ENCODE measurements at regions not wholly inside any gene's neighbourhood (a gene's known extent, or its start where the extent isn't known, plus 50 kb on each side); places are given as distances from the start of the nearest gene placed in this dataset.
A peak's percentile ranks its signal among the peaks of the same experiment; 100 is the strongest.

DNA sequence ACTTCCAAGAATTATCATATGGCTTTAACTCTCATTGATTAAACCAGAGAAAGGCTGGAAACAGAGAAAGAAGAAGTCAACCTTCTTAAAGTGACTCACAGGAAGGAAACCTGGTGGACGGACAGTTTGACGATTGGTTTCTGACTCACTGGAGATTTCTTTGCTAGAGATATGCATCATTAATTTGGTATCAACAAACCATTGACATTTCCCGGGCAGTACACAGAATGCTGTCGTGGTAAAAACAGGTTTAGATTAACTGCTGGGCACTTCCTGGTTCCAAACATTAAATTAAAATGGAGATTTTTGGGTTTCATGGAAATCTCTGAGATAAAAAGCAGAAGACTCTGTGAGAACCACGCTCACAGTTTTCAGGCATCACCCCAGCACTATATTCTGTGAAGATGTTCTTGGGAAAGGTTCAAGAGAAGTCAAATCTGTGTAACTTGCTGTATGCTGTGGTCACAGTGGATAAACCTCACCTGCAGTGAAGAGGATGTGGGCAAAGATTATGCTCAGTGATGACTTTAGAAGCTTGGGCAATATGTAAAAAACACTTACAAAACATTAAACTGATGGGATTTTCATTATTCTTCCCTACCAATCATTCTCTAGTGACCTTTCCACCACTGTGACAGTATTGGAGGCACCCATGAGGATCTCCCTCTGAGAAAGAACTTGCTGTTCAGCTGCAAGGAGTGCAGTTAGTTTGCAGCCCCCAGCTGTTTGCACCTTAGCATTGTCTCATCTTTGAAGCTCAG lies 61.1 kb upstream of the CD44 start:
- DNase-seq: peak; percentile 54 to 88

- DNase-seq: no peak
These were observed 60.6 kb upstream of the CD44 start for GRCh38 chr11:35078470-35078735.

DNA sequence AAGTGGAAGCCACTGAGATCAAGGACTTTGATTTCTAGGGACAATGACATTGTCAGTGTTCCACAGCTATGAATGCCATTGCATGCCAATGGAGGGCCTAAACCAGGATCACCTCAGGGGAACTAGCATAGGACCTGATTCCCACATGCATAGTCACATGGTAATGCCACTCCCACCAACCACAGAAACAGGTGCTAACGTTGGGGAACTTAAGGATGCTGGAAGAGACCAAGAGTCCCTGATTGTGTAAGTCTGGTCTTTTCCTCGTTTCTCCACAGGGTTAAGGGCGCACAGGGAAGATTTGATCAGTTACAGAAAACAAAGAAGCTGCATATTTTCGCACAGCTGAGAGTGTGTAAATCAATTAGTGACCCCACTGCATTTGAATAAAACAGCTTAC lies 59.4 kb upstream of the CD44 start:
- no peak for DNase-seq

GRCh38 chr11:35082321-35083180 lies 56.4 kb upstream of the CD44 start:
- peak; percentile 91 to 96 for DNase-seq

- no peak for DNase-seq
These were observed 55.9 kb upstream of the CD44 start for GRCh38 chr11:35083181-35083430.

- peak; percentile 92 to 96 for DNase-seq
These were observed 55.3 kb upstream of the CD44 start for GRCh38 chr11:35083431-35084238.

DNA sequence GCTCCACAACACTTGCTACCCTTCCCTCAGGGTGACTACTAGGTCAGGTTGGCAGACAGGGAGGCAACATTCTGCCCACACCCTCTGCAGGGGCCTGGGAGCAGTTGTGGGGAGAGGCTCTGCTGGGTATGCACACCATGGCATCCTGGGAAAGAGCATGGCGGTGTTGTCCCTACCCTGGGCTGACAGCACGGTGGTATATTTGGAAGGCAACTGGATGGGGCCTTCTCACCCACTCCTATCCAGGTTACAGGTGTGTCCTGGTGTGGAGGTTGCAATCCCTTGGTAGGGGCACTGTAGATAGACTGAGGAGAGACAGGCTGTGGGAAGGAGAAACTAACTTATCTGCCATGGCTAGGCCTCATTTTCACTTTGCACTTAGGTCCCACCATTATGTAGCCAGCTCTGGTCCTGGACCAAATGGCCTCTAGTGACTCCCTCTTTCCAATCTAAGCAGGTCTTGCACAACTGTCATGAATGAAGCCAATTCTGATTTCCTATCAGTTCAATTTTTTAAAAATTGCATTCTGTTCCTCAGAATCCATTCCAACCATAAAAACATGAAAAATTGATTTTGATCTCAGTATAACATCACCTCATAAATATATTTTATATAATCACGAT lies 54.0 kb upstream of the CD44 start:
- no peak for DNase-seq

DNA sequence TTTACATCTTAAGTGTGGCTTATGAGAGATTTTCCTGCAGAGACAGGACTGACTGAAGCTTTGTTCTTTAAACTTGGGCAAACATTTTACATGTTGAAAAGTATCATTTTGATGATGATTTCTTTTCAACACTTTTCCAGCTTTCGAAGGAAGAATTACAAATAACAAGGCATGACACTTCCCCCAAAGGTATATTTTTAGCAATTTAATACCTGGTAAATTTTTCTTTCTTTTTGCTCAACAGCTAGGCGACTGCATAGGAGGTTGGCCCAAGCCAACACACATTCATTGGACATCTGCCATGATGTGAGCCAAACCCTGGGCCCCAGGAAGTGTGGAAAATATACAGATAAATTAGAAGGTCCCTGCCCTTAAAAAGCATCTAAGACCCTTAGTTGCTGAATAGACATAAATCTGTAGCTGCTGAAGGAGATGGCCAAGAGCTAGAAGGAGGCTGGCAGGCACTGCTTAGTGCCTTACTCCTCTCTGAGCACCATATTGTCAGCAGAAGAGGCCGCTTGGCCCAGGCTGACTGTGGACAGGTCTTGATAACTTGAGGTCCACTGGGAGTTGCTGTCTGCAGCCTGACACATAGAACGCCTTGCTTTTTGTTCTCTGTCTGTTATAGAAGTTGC lies 53.3 kb upstream of the CD44 start:
- no peak for DNase-seq

- DNase-seq: no peak
These were observed 51.3 kb upstream of the CD44 start for GRCh38 chr11:35087648-35088047.

- DNase-seq: no peak
These were observed 50.7 kb upstream of the CD44 start for GRCh38 chr11:35088226-35088625.

DNA sequence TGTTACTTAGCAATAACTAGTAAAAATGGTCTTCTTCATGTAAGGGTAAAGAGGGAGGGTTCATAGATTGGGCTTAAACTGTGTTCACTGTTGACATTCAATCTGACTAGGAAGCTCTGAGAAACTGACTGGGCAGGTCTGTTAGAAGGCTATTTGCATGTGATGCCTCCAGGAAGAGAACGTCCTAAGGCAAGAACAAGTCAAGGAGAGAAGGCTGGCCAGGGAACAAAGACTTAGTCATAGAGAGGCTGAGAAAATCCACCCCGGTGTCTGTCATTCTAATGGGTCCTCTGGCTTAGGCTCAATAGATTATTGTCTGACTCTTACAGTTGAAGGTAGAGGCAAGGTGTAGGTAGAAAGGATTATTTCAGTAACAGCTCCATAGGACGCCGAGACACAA lies 50.3 kb upstream of the CD44 start:
- DNase-seq: no peak
